Vagina (tissue), 2 donors: ENCODE measurements at regions not wholly inside any gene's neighbourhood (a gene's known extent, or its start where the extent isn't known, plus 50 kb on each side); places are given as distances from the start of the nearest gene placed in this dataset.

Source experiments
- DNase-seq, 2 donors: peaks; one replicate each; pipeline ENCODE4 v3.0.0-alpha.2; 2017; ENCODE audit errors: extremely low spot score in 2 of 2
- H3K27ac ChIP-seq: fragments of 200-600 bp; sonication (generic); one replicate; pipeline ENCODE4 v1.5.1; 2019
- H3K27me3 ChIP-seq: fragments of 200-600 bp; sonication (generic); one replicate; pipeline ENCODE4 v1.5.1; 2019
- H3K36me3 ChIP-seq, 2 donors: fragments of 200-600 bp; sonication (generic); one replicate each; pipeline ENCODE4 v1.5.1; 2017 to 2019
- H3K4me1 ChIP-seq: fragments of 200-600 bp; sonication (generic); one replicate; pipeline ENCODE4 v1.5.1; 2019
- H3K4me3 ChIP-seq, 2 donors: fragments of 200-600 bp; sonication (generic); 1 replicate in 1 of 2; 2 replicates in 1 of 2; pipeline ENCODE4 v1.5.1; 2016 to 2019
- H3K9me3 ChIP-seq: fragments of 200-600 bp; sonication (generic); one replicate; pipeline ENCODE4 v1.5.1; 2019
- POLR2A ChIP-seq, 2 donors: fragments of 450-650 bp; IDR thresholded peaks; one replicate each; pipeline ENCODE4 v1.6.1; 2017; ENCODE audit warnings: antibody characterized with exemption in 2 of 2, mild to moderate bottlenecking in 2 of 2, moderate library complexity in 2 of 2
- POLR2AphosphoS5 ChIP-seq, 2 donors: sonication (generic); formaldehyde crosslinking; IDR thresholded peaks; one replicate each; pipeline ENCODE4 v1.9.0; 2017; ENCODE audit warnings: antibody characterized with exemption in 2 of 2, mild to moderate bottlenecking in 2 of 2, low read depth in 1 of 2; ENCODE audit not compliant: insufficient read depth in 1 of 2
- intact Hi-C: fragments of 100-400 bp; cut with DNase I; formaldehyde crosslinking; loops from one replicate; pipeline ENCODE4 v1.15.1; 2023
- TF ChIP-seq, protein P1 (sequence below), 3 experiments: fragments of 450-650 bp in 2 of 3; fragments of 200-600 bp in 1 of 3; sonication (generic) in 1 of 3; IDR thresholded peaks; one replicate each; pipeline ENCODE4 v1.5.1; 2017 to 2019; ENCODE audit warnings: antibody characterized with exemption in 3 of 3, mild to moderate bottlenecking in 2 of 3, moderate library complexity in 2 of 3

DNA sequence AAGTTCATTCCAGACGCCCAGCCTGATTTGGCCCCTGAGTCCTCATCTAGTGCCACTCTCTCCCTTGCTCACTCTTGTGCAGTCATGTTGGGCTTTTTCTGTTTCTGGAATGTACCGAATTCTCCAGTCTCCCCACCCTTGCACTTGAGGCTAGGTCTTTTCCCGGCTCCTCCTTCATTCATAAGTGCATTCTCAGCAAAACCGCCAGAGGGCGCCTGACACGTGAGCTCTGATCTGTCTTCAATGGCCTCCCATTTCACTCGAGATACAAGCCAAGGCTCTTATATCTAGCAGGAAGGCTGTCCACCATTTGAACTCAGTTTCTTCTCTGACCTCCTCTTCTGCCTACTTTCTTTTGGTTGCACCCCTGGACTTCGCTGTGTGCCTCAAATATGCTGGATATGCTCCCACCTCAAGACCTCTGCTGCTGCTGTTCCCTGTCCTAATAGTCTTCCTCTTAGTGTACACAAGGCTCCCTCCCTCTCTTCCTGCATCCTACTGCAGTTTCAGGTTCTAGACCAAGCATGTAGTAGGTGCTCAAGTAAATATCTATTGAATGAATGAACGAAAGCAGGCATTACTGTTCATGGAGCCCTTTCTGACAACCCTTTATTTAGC lies 568.1 kb upstream of the WWC1 start:
- H3K4me3 ChIP-seq: no peak overlapping the region
- H3K9me3 ChIP-seq: no peaks in the 10 kb centered on the region
- no peaks in the 10 kb centered on the region for H3K36me3 ChIP-seq
- TF ChIP-seq POLR2A (IDR thresholded peaks at IDR 0.05) (no peak), POLR2AphosphoS5 (IDR thresholded peaks at IDR 0.05; ENCODE audit: insufficient read depth in 1 of 2, low read depth in 1 of 2) (peak in 1 of 2 donors; percentile 27)
- TF ChIP-seq, protein P1, sequence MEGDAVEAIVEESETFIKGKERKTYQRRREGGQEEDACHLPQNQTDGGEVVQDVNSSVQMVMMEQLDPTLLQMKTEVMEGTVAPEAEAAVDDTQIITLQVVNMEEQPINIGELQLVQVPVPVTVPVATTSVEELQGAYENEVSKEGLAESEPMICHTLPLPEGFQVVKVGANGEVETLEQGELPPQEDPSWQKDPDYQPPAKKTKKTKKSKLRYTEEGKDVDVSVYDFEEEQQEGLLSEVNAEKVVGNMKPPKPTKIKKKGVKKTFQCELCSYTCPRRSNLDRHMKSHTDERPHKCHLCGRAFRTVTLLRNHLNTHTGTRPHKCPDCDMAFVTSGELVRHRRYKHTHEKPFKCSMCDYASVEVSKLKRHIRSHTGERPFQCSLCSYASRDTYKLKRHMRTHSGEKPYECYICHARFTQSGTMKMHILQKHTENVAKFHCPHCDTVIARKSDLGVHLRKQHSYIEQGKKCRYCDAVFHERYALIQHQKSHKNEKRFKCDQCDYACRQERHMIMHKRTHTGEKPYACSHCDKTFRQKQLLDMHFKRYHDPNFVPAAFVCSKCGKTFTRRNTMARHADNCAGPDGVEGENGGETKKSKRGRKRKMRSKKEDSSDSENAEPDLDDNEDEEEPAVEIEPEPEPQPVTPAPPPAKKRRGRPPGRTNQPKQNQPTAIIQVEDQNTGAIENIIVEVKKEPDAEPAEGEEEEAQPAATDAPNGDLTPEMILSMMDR (IDR thresholded peaks at IDR 0.05): peak; percentile 71 to 83 (median 77)
- intact Hi-C loops: loop anchor here (5.0 kb wide), 1 partner anchor 494 kb away; no protein-coding TSS in a partner anchor
- H3K4me1 ChIP-seq: peaks cover 6% of the 10 kb centered on the region
- H3K27ac ChIP-seq: no peak overlapping the region
- DNase-seq: no peak
- no peaks in the 10 kb centered on the region for H3K27me3 ChIP-seq

DNA sequence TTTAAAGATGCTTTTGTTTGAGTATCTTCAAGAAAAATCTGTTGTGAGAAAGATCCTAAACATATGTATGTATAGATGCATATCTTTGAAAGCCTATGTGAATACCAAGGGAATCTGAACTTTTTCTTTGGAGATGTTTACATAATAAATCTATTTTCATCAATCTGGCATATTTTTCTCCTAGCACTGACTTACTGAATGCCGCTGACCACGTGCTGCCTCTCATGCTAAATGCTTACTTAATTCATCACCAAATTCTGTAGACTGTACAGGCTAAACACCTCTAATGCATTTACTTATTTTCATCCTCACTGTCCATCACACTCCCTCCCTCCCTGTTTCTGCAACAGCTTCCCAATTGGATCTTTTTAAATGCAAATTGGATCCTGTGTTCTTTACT lies 566.2 kb upstream of the WWC1 start:
- no peak for DNase-seq
- Histone ChIP-seq H3K36me3 (no peaks in the 10 kb centered on the region), H3K4me3 (no peak overlapping the region), H3K4me1 (peaks cover 6% of the 10 kb centered on the region), H3K27me3 (no peaks in the 10 kb centered on the region), H3K27ac (no peak overlapping the region), H3K9me3 (no peaks in the 10 kb centered on the region)
- intact Hi-C loops: no loop called here
- TF ChIP-seq, protein P1 (IDR thresholded peaks at IDR 0.05): no peak
- TF ChIP-seq POLR2A (IDR thresholded peaks at IDR 0.05): no peak
- no peak for TF ChIP-seq POLR2AphosphoS5 (IDR thresholded peaks at IDR 0.05; ENCODE audit: insufficient read depth in 1 of 2, low read depth in 1 of 2)

DNA sequence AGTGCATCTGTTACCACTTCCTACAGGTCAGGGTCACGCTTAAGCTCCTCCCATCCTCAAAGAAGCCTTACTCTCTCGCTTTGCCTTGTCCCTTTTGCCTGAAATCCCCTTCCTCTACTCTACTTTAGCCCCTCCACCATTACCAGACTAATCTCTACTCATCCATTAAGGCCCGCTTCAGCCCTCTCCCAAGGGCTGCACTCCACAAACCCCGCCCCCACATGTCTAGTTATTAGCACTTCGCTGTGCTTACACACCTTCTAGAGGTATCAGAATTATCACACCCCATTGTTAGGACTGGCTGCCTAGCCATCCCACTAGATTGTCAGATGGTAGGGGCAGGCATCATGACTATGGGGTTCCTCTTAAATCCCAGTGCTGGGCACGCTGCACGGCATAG lies 565.7 kb upstream of the WWC1 start:
- H3K9me3 ChIP-seq: no peaks in the 10 kb centered on the region
- no peaks in the 10 kb centered on the region for H3K36me3 ChIP-seq
- DNase-seq: no peak
- H3K27me3 ChIP-seq: no peaks in the 10 kb centered on the region
- H3K4me3 ChIP-seq: no peak overlapping the region
- no peak for TF ChIP-seq POLR2AphosphoS5 (IDR thresholded peaks at IDR 0.05; ENCODE audit: insufficient read depth in 1 of 2, low read depth in 1 of 2)
- no peak for TF ChIP-seq POLR2A (IDR thresholded peaks at IDR 0.05)
- TF ChIP-seq, protein P1 (IDR thresholded peaks at IDR 0.05): no peak
- peaks cover 6% of the 10 kb centered on the region for H3K4me1 ChIP-seq
- H3K27ac ChIP-seq: no peak overlapping the region
- intact Hi-C loops: no loop called here

DNA sequence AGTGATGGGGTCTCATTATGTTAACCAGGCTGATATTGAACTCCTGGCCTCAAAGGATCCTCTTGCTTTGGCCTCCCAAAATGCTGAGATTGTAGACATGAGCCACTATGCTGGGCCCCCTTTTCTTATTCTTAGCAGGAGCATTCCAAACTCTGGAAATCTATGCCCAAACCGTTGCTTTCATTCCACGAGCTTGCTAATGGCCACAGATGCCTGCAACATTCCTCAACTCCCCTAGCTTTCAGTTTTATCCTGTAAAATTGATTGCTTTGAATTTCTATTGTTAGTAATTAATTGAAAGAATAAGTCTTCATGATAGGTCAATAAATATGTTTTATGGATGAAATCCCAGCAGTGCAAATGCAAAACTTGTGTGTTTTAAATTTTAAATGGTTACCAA lies 564.8 kb upstream of the WWC1 start:
- intact Hi-C loops: no loop called here
- DNase-seq: no peak
- TF ChIP-seq POLR2A (IDR thresholded peaks at IDR 0.05) (no peak), POLR2AphosphoS5 (IDR thresholded peaks at IDR 0.05; ENCODE audit: insufficient read depth in 1 of 2, low read depth in 1 of 2) (no peak)
- TF ChIP-seq, protein P1 (IDR thresholded peaks at IDR 0.05): no peak
- no peaks in the 10 kb centered on the region for H3K36me3 ChIP-seq
- H3K4me1 ChIP-seq: peaks cover 6% of the 10 kb centered on the region
- no peak overlapping the region for H3K27ac ChIP-seq
- H3K4me3 ChIP-seq: no peak overlapping the region
- no peaks in the 10 kb centered on the region for H3K9me3 ChIP-seq
- H3K27me3 ChIP-seq: no peaks in the 10 kb centered on the region

DNA sequence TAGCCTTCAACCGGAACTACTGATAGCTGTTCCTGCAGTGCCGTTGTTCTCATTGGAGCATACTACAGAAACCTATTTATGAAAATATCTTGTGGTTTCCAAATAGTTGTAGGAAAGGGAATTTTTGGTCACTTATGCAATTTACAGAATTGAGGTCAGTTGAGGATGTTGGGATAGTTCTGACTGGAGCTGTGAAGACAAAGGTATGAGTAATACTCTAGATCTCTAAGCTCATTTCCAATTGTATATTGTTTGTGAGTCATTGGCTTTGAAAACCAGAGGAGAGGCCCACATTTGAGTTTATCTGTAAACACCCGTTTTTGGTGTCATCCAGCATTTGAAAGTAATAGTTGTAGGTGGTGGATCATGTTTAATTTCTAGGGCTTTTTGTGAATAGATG lies 561.3 kb upstream of the WWC1 start:
- TF ChIP-seq POLR2AphosphoS5 (IDR thresholded peaks at IDR 0.05; ENCODE audit: insufficient read depth in 1 of 2, low read depth in 1 of 2) (no peak), POLR2A (IDR thresholded peaks at IDR 0.05) (no peak)
- TF ChIP-seq, protein P1 (IDR thresholded peaks at IDR 0.05): no peak
- no peak for DNase-seq
- Histone ChIP-seq H3K4me1 (no peaks in the 10 kb centered on the region), H3K27ac (no peak overlapping the region), H3K36me3 (no peaks in the 10 kb centered on the region), H3K27me3 (no peaks in the 10 kb centered on the region), H3K9me3 (no peaks in the 10 kb centered on the region), H3K4me3 (no peak overlapping the region)
- intact Hi-C loops: no loop called here
